GM19239 (cell line): ENCODE measurements at regions not wholly inside any gene's neighbourhood (a gene's known extent, or its start where the extent isn't known, plus 50 kb on each side); places are given as distances from the start of the nearest gene placed in this dataset.
"Not testable (repeated sequence)": the region's sequence is repeated elsewhere in the genome, so short reads cannot be mapped to it uniquely, and the experiment has no call there.

Source experiments
- DNase-seq: peaks from one replicate; pipeline ENCODE4 v3.0.0; 2011; ENCODE audit warnings: low spot score; ENCODE audit not compliant: insufficient read length
- FAIRE-seq: peaks from 2 replicates; lab custom pipeline; 2011; peaks lifted over from hg19 to GRCh38; lab: Jason Lieb, UNC

- no peak for DNase-seq
Observed at GRCh38 chr6:92126088-92126487, 1293.3 kb downstream of the EPHA7 start.

GRCh38 chr6:92125681-92126080 is 1293.7 kb downstream of the EPHA7 start:
- DNase-seq (no peak), FAIRE-seq (no peak)

More at GRCh38 chr6:92126088-92126487, 1293.3 kb downstream of the EPHA7 start:
- no peak for FAIRE-seq

DNA sequence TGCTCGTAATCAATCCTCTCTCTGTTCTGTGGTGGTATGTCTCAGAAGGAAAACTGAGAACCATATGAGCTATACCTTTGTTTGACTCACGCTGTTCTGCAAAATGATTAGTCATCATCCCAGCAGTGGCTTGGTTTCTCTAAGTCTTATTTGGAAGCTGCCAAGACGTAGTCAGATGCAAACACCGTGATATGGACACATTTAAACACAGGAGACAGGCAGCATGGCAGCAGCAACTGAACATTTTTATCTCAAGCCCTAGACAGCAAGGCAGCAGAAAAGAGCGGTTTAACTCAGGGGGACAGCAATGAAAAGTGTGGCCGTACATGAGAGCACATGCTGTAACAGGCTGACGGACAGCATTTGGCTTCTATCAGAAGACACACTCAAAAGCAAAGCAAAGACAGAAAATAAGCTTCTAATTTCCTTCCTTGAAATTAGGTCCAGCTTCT is 1295.1 kb downstream of the EPHA7 start:
- no peak for DNase-seq
- FAIRE-seq, result no peak

DNA sequence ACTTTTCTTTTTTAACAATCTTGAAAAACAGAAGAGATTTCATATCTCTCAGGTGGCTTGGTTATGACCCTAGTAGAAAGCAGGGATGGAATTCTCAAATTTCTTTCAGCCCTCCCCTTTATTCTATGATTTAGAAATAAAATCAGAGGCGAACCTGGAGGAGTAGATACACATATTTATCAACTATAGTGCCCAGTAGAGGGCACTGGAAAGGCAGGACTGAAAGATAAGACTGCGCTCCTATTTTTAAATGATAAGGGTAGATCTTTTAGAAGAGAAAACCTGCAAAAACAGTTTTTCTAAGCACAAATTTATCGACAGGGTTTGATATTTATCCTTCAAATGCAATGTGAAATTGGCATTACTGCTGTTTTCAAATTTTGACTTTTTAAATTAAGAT is 1296.6 kb downstream of the EPHA7 start:
- no peak for DNase-seq
- no peak for FAIRE-seq

DNA sequence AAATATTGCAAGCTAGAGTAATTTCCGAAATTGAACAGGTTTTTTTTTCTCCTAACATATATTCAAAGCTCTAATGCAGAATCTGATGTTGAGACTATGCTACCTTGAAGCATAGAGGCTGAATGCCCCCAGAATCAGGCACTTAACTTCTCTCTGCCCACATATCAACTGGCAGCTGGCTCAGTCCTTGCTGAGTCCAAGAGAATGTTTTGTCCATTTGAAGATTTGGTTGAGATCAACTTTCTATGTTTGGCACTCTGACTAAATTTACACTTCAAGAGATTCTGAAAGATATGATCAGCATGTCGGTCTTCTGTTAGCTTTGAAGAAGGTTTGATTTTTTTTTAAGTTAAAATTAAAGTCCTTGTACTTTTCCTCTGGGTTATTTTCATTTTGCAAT is 1298.1 kb downstream of the EPHA7 start:
- FAIRE-seq, result no peak
- DNase-seq, result no peak

DNA sequence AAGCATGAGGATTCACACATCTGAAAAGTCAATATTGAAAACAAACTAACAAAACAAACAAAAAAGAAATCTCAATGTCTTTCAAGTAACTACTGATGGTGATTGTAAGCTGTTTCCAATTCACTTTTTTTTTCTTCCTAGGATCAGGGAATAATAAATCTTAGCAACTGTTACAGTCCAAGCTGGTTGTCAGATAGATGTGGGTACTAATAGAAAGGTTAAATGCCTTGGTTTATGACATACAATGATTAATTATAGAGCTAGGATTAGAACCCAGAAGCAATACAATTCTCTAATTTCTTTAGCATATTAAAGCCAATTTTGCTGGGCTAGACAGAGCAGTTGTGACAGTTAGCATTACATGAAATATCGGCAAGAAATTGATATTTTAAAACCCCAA is 1301.6 kb downstream of the EPHA7 start:
- DNase-seq (no peak), FAIRE-seq (no peak)

GRCh38 chr6:92114797-92115196 is 1304.6 kb downstream of the EPHA7 start:
- DNase-seq (no peak), FAIRE-seq (no peak)

GRCh38 chr6:92114091-92114675 is 1305.2 kb downstream of the EPHA7 start:
- FAIRE-seq (no peak), DNase-seq (no peak)

DNA sequence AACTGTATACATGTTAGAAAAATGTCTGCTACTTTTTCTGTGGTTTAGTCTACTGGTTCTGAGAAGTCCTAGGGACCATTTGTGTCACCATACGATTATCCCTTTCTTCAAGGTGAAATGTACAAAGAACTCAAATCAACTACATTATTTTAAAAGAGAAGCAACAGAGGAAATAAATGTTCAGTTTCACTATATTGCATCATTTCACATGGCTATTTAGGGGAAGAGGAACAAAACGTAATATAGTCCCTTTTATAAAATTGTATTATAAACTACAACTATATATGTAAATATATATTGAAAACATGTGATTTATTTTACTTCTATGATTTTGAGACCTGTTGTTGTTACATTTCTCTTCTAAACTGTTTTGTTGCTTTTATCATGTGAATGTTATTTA is 1308.0 kb downstream of the EPHA7 start:
- FAIRE-seq, result no peak
- DNase-seq, result no peak

DNA sequence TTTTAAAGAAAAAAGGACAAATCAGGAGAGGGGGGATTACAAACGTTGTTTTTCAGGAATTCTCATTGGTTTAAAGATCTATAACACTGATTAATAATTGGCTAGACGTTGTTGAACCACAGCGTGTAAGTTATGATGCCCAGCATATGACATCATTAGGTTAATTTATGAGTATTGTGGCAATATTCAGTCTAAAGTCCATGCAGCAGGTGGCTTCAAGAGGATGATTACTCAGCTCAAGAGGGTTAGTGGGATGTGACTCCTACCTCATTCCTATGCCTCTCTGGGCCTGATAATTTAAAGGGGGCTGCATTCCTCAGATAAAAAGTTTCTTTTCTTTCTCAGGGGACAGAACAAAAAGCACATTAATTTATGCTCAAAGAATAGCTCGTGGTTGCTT is 1309.0 kb downstream of the EPHA7 start:
- FAIRE-seq (no peak), DNase-seq (no peak)

GRCh38 chr6:92109956-92110355 is 1309.4 kb downstream of the EPHA7 start:
- no peak for DNase-seq

DNA sequence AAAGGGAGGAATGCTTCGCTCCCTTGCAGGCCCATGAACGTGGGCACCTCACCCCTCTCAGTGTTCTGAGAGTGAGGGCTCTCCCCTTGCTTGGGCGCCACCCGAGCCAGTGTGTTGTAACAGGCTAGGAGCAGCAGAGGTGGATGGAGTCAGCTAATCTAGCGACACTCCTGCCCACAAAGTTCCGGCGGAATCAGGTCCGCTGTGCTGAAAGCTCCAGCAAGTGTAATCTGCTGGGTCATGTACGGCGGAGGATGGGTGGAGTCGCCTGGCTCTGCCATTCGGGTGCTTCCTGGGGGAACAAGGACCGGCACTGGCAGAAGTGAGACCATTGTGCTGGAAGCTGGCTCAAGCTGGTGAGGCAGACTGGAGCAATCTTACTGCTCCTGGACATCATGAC is 1310.1 kb downstream of the EPHA7 start:
- FAIRE-seq, result no peak

More at GRCh38 chr6:92109956-92110355, 1309.4 kb downstream of the EPHA7 start:
- no peak for FAIRE-seq

GRCh38 chr6:92086750-92087149 is 1332.6 kb downstream of the EPHA7 start:
- DNase-seq, result no peak
- FAIRE-seq, result no peak

More for the DNA sequence above, 1310.1 kb downstream of the EPHA7 start:
- no peak for DNase-seq

DNA sequence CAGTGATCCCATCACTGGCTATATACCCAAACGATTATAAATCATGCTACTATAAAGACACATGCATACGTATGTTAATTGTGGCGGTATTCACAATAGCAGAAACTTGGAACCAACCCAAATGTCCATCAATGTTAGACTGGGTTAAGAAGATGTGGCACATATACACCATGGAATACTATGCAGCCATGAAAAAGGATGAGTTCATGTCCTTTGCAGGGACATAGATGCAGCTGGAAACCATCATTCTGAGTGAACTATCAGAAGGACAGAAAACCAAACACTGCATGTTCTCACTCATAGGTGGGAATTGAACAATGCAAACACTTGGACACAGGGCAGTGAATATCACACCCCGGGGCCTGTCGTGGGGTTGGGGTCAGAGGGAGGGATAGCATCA is 1335.4 kb downstream of the EPHA7 start:
- not testable (repeated sequence) for DNase-seq, FAIRE-seq

- no peak for FAIRE-seq
Observed at GRCh38 chr6:92072387-92072786, 1347.0 kb downstream of the EPHA7 start.

DNA sequence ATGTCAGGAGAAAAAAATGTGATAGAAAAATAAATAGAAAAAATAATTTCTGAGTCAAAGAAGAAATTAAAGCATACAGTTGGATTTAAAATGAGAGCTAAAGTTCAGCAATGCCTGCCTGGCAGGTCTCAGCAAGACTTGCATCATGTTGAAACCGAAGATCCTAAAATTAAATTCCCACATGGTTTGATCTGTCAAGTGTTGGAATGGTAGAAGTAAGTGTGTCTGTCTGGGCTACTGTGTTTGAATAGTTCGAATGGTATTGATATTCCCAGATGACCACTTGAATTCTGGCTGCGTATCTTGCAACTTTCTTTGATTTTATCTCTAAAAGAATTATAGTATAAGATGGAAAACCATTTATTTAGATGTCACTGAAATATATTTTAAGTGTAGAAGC is 1349.6 kb downstream of the EPHA7 start:
- FAIRE-seq (no peak), DNase-seq (no peak)

More at GRCh38 chr6:92072387-92072786, 1347.0 kb downstream of the EPHA7 start:
- DNase-seq, result no peak

DNA sequence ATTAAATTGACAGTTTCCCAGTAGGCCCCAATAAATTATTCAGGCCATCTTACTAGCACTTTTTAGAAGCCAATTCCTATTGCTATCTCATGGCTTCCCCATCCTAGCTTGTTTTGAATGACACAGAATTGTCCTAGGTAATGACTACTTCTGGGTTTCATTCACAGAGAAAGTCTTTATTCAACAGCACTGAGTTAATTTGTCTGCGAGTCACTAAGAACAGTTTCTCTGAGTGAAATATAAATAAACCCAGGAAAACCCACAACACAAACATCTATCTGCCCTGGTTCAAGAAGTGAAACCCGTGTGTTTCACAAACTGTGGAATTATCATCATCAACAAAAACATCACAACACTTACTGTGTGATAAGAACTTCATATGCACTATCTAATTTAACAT is 1366.8 kb downstream of the EPHA7 start:
- no peak for FAIRE-seq
- DNase-seq, result no peak

GRCh38 chr6:92050216-92050615 is 1369.1 kb downstream of the EPHA7 start:
- FAIRE-seq (no peak), DNase-seq (no peak)

GRCh38 chr6:92047860-92048259 is 1371.5 kb downstream of the EPHA7 start:
- no peak for FAIRE-seq
- no peak for DNase-seq

DNA sequence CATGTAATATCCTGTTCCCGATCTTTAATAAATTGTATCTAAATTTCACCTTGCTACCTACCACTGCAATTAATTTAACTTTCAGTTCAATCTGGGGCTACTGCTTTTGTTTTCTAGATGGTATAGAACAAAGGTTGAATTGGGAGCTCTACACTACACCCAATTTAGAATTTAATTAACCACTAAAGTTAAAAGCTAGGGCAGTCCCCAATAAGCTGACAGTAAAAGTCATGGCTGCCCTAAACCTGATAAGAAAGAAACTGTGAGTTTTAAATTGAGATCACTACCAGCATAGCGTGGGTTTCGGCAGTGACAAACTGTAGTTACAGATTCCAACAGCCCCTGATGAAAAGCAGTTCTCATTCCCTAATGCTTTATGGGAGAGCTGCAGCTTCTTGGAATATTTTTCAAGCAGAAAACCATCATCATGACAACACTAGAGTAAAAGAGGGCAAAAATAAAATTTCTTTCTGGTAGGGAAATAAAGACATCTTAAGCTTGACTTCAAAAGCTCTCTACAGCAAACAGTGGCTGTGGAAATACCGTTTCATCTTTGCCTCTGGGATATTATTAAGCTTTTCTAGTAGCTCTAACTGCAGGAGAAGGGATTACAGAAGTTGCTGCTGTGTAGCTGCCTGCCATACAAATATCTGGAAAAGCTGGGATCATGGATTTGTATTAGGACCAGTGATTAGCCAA is 1372.1 kb downstream of the EPHA7 start:
- DNase-seq, result no peak
- FAIRE-seq, result no peak

DNA sequence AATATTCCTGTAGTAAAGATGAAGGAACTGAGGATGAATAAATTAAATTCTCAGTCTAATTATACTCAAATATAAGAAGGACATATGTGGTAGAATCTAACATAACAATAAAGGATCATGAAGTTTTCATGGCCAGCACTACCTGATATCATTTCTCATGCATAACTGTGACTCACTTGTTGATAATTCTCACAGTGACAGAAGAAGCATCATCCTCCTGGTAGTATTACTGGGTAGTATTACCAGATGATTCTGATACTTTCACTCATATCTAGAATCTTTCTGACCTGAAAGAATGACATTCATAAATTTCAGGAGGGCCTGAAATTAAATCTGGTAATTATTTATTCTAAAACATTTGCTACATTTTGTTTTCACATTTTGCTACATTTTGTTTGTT is 1375.0 kb downstream of the EPHA7 start:
- FAIRE-seq (no peak), DNase-seq (no peak)

GRCh38 chr6:92043777-92044176 is 1375.6 kb downstream of the EPHA7 start:
- no peak for DNase-seq
- FAIRE-seq, result no peak
